Forelimb muscle (tissue), 1 donor: ENCODE measurements at regions not wholly inside any gene's neighbourhood (a gene's known extent, or its start where the extent isn't known, plus 50 kb on each side); places are given as distances from the start of the nearest gene placed in this dataset.

Source experiments
- DNase-seq: peaks from one replicate; pipeline ENCODE4 v3.0.0-alpha.2; 2013; ENCODE audit warnings: low read depth

- no peak for DNase-seq
Measured at GRCh38 chr21:43274946-43275310, 106.1 kb downstream of the CRYAA start.

DNA sequence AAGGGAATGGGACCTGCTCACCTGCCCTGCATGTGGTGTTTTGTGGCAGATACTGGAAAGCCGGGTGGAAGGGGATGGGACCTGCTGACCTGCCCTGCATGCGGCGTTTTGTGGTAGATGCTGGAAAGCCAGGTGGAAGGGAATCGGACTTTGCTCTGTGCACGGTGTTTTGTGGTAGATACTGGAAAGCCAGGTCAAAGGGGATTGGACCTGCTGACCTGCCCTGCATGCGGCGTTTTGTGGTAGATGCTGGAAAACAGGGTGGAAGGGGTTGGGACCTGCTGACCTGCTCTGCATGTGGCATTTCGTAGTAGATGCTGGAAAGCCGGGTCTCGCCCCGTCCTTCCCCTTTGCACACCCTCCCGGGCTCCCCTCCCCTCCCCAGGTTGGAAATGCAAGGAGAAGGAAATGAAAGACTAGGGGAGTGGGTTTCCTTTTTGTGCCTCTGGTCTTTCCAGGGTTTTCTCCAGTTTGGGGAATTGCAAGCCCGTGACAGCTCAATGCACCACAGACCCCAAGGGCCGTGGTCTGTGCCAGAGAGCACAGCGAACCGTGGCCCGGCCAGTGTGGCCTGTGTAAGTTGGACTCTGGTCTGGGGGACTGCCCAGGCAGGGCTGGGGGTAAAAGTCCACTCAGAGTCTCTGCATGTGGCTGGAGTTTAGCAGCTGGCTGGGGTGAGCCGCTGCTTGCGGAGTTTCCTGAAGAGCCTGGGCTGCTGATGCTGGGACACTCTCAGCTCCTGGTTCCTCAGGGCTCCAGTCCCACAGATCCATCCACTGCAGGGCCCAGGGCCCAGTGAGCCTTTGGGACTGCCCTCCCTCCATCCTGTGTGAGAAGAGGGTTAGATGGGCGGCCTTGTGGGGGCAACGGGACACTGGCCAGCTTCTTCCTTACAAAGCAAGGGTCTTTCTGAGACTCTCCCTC lies 105.5 kb downstream of the CRYAA start:
- DNase-seq: no peak

DNA sequence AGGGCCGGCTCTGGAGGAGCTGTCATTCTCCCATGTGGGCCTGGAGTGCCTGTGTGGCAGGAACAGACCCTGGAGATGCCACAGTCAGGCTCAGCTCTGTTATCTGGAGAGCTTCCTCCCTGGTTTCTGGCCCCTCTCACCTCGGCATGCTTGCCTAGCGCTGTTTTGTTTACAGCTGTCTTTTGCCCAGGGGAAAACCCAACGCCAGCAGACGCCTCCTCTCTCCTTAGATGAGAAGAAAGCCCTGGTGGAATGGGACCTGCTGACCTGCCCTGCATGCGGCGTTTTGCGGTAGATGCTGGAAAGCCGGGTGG lies 104.9 kb downstream of the CRYAA start:
- no peak for DNase-seq

- DNase-seq: no peak
Measured at GRCh38 chr21:43273016-43273707, 104.4 kb downstream of the CRYAA start.

GRCh38 chr21:43272591-43272990 lies 103.8 kb downstream of the CRYAA start:
- DNase-seq: no peak

GRCh38 chr21:43271452-43272020 lies 102.7 kb downstream of the CRYAA start:
- no peak for DNase-seq

- no peak for DNase-seq
Measured at GRCh38 chr21:43270800-43271301, 102.0 kb downstream of the CRYAA start.

DNA sequence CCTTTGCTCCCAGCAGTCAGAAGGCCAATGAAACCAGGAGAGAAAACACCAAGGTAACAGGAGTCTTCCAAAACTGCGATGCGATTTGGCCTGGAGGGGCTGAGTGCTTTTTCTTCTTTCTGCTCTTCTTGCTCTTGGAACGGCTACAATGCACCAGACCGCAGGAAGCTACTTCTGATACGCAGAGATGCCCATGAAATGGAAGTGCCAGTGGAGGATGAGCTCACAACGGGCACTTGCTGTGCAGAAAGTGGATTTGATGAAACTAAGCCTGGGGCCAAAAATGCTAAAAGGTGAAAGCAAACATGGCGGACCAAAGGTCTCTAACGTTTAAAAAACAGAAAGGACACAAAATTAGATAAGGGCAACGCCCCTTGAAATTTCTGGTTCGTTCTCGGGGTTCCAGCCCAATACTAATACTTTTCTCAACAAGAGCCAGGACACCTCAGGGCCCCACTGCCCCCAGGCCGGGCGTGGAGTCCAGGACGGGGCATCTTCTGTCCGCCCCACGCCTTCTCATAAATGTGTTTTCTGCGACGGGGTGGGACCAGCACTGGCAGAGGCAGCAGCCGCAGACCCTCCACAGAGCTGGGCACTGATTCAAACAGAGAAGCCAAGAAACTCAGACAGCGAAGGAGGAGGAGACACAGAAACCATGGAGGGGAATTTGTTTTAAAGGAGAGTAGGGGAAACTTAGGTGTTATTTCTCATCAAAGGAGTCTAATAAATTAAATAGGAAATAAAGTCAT lies 101.3 kb downstream of the CRYAA start:
- DNase-seq: no peak

GRCh38 chr21:43269440-43269839 lies 100.6 kb downstream of the CRYAA start:
- no peak for DNase-seq

DNA sequence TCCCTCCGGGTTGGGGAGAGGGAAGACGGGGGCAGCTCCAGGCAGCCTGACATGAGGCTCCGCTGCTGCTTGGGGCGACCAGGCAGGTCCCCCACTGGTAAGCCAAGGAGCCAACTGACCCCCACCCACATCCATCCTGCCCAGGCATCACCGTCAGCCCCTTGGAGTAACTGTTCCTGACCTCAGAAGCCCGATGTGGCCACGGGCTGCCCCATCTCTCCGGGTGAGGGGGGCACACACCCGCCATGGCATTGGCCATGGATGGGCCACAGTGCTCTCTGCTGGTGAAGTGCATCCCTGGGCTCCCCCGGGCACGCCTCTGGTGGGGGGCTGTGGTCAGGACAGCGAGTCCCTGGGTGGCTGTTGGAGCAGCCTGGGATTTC lies 100.0 kb downstream of the CRYAA start:
- no peak for DNase-seq

GRCh38 chr21:43268086-43268803 lies 99.4 kb downstream of the CRYAA start:
- DNase-seq: no peak

DNA sequence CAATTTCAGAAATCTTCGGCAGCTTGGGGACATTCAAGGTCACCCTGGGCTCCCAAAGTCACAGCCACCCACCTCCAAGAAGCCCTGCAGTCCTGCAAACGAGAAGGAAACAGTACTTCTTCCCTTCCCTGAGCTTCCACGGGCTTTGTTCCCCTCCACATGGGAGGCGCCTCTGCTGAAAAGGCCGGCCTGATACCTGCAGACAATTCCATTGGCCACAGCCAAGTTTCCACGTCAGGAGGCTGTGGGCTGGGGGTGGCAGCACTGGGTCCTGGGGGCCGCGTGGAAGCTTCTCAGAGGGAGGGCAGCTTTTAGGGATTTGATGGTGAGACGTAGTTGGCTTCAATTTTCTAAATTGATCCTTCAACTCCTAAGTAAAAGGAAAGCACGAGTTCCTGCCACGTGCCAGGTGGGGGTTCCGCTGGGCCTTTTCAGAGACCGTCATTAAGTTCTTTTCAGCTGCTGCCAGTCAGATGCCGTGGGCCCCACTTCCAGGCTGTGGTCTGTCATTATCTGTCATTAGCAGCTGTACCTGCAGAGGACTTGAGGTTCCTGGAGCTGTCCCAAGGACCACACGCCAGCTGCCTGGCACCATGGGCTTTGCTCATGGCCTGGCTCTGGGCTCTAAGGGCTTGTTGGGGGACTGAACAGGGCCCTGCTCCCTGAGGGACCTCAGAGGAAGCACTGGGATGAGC lies 98.7 kb downstream of the CRYAA start:
- no peak for DNase-seq

DNA sequence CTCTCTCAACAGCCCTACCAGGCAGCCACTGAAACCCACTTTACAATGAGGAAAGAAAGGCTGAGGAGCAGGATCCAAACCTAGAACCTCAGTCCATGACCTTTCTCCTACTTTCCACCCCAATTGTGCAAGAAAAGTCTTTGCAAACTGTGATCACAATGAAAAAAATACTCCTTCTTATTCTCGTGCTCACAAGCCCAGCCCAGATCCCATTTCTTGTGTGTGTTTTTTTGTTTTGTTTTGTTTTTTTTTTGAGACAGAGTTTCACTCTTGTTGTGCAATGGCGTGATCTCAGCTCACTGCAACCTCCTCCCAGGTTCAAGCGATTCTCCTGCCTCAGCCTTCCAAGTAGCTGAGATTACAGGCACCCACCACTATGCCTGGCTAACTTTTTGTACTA lies 97.7 kb downstream of the CRYAA start:
- DNase-seq: no peak

GRCh38 chr21:43262427-43262826 lies 93.6 kb downstream of the CRYAA start:
- DNase-seq: no peak
